ENCODE measurements at regions not wholly inside any gene's neighbourhood (a gene's known extent, or its start where the extent isn't known, plus 50 kb on each side); places are given as distances from the start of the nearest gene placed in this dataset.

DNA sequence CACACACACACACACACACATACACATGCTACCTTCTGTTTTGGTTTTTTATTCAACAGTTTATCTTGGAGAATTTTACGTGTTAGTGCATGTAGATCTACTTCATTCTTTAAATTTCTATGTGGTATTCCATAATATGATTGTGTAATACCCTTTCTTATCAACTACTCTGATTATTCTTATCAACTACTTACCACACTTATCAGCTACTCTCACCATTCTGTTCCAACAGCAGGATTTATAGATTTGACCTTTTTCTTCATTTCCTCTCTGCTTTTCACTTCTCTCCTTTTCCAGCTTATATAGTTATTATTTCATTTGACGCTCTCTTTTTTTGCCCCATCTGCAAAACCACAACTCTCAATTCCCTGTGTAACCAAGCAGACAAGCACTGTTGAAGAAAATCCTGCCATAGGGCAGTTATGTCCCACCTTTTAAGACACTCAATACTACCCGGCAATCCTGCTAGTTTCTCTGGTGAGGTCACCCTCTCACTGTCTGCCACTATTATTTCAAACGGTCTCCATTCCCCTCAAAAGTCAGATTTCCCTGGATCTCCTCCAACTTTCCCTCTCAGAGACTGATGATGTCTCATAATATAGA, 56.9 kb upstream of the SATB1 start:
- Mint-ChIP-seq H3K4me3 (no peak overlapping the region), H3K4me1 (peaks cover 9 to 30% (median 25%) of the 10 kb centered on the region in 4 donors), H3K27me3 (no peaks in the 10 kb centered on the region), H3K27ac (peak overlapping the region in 4 of 10 donors; percentile 44 to 74 (median 63)), H3K9me3 (peaks cover 0 to 25% (median 9%) of the 10 kb centered on the region in 9 donors), H3K36me3 (peaks cover 22 to 44% (median 23%) of the 10 kb centered on the region in 3 donors)
- POLR2A ChIA-PET: interaction anchor here (0.6 to 0.7 kb wide), 3 partner anchors 10 to 242 kb away, joined by 3 to 6 read pairs (median 3); no protein-coding TSS in a partner anchor
- no peak for DNase-seq
- no peak for ATAC-seq

DNA sequence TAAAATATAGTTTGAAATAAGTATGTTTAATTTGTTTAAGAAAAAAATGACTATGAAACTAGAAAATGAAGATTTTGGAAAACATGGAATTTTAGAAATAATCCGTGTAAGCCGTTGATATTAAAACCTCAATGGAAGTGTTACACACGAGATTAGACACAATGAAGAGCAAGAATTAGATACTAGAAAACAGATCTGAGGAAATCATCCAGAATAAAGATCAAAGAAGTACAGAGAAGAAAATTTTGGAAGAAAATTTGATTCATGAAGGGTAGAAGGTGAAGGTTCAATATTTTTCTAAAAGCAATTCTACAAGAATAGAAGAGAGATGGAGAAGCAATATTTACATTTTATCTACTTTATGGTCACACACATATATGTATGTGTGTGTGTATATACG, 52.5 kb upstream of the SATB1 start:
- Mint-ChIP-seq H3K9me3 (peaks cover 0 to 12% (median 2%) of the 10 kb centered on the region in 9 donors), H3K4me3 (no peak overlapping the region), H3K36me3 (peaks cover 24 to 34% (median 32%) of the 10 kb centered on the region in 3 donors), H3K4me1 (peaks cover 9 to 28% (median 25%) of the 10 kb centered on the region in 4 donors), H3K27ac (no peak overlapping the region), H3K27me3 (no peaks in the 10 kb centered on the region)
- DNase-seq (no peak), ATAC-seq (no peak)
- POLR2A ChIA-PET: no interaction called here

Measured in naive thymus-derived CD8-positive, alpha-beta T cell (primary cell).